Mesothelial cell of epicardium (in vitro differentiated cells): ENCODE measurements at regions not wholly inside any gene's neighbourhood (a gene's known extent, or its start where the extent isn't known, plus 50 kb on each side); places are given as distances from the start of the nearest gene placed in this dataset.

Source experiments
- DNase-seq, 2 experiments: peaks; one replicate each; pipeline ENCODE4 v3.0.0; 2021; ENCODE audit warnings: low spot score in 2 of 2; ENCODE audit not compliant: unreplicated experiment in 2 of 2
- H3K27ac Mint-ChIP-seq: 2 replicates; pipeline ENCODE4 v1.8.0; 2021; ENCODE audit warnings: mixed read lengths
- H3K27me3 Mint-ChIP-seq: 2 replicates; pipeline ENCODE4 v1.8.0; 2021; ENCODE audit warnings: low read depth, mixed read lengths
- H3K36me3 Mint-ChIP-seq: 2 replicates; pipeline ENCODE4 v1.8.0; 2021; ENCODE audit warnings: mixed read lengths
- H3K4me1 Mint-ChIP-seq: 2 replicates; pipeline ENCODE4 v1.8.0; 2021; ENCODE audit warnings: mixed read lengths
- H3K4me3 Mint-ChIP-seq: 2 replicates; pipeline ENCODE4 v1.8.0; 2021; ENCODE audit warnings: mild to moderate bottlenecking, moderate library complexity, mixed read lengths
- H3K9me3 Mint-ChIP-seq: 2 replicates; pipeline ENCODE4 v1.8.0; 2021; ENCODE audit warnings: mixed read lengths
- CTCF ChIP-seq: fragments of 200-600 bp; sonication (generic); IDR thresholded peaks from one replicate; pipeline ENCODE4 v1.5.0; 2021; ENCODE audit warnings: antibody characterized with exemption; ENCODE audit not compliant: unreplicated experiment

DNA sequence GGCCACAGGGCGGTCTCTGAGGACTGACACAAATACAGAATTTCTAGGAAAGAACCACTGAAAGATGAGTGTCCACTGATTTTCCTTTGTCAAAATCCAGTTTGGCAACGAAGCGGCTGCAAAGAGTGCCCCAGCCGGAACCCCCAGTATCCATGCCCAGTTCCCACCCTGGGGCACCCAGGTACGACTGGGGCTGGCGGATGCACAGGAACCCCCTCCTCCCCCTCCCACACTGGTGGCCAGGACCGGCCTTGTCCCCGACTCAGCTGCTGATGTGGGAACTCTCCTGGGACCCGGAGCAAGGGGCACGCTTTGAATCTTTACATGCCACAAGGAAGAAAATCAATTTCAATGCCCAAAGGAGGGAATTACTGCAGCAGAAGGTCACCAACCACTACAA is 220.8 kb upstream of the ZNF507 start:
- no peak for TF ChIP-seq CTCF
- Mint-ChIP-seq H3K27me3 (peaks cover 8% of the 10 kb centered on the region), H3K27ac (no peak overlapping the region), H3K9me3 (peaks cover 6% of the 10 kb centered on the region), H3K4me3 (no peak overlapping the region), H3K4me1 (peaks cover 9% of the 10 kb centered on the region), H3K36me3 (no peaks in the 10 kb centered on the region)
- DNase-seq: no peak

GRCh38 chr19:32129141-32129540 is 216.3 kb upstream of the ZNF507 start:
- Mint-ChIP-seq H3K27ac (peak overlapping the region; percentile 8), H3K4me3 (no peak overlapping the region), H3K36me3 (no peaks in the 10 kb centered on the region), H3K9me3 (no peaks in the 10 kb centered on the region), H3K4me1 (peaks cover 17% of the 10 kb centered on the region), H3K27me3 (peaks cover 3% of the 10 kb centered on the region)
- no peak for TF ChIP-seq CTCF
- DNase-seq: no peak

DNA sequence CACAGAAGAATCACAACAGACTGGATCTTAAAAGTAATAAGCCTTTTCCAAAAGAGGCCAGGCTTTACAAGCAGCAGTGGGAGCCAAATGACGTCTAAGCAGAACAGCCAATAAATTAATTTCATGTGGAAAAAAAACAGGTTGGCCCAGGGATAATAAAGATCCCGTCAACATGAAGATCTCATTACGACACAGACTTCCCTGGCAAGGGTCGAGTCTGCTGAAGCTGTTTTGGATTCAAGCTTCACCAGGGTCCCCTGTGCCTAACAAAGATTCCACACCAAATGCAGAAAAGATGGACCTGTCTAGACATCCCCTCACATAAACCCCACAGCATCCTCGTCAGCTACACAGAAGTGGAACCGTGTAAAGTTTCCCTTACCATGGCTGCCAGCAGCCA is 215.1 kb upstream of the ZNF507 start:
- DNase-seq: no peak
- Mint-ChIP-seq H3K27me3 (peaks cover 3% of the 10 kb centered on the region), H3K4me3 (no peak overlapping the region), H3K36me3 (no peaks in the 10 kb centered on the region), H3K9me3 (no peaks in the 10 kb centered on the region), H3K27ac (peak overlapping the region; percentile 88), H3K4me1 (peaks cover 17% of the 10 kb centered on the region)
- TF ChIP-seq CTCF: no peak

- Mint-ChIP-seq H3K27ac (no peak overlapping the region), H3K27me3 (peaks cover 3% of the 10 kb centered on the region), H3K4me1 (peaks cover 17% of the 10 kb centered on the region), H3K4me3 (no peak overlapping the region), H3K36me3 (no peaks in the 10 kb centered on the region), H3K9me3 (no peaks in the 10 kb centered on the region)
- TF ChIP-seq CTCF: no peak
- DNase-seq: no peak
These were observed 214.4 kb upstream of the ZNF507 start for GRCh38 chr19:32131005-32131404.

- Mint-ChIP-seq H3K27me3 (peaks cover 8% of the 10 kb centered on the region), H3K27ac (no peak overlapping the region), H3K9me3 (no peaks in the 10 kb centered on the region), H3K4me3 (no peak overlapping the region), H3K36me3 (no peaks in the 10 kb centered on the region), H3K4me1 (peaks cover 3% of the 10 kb centered on the region)
- TF ChIP-seq CTCF: no peak
- no peak for DNase-seq
These were observed 207.0 kb upstream of the ZNF507 start for GRCh38 chr19:32138416-32138815.

DNA sequence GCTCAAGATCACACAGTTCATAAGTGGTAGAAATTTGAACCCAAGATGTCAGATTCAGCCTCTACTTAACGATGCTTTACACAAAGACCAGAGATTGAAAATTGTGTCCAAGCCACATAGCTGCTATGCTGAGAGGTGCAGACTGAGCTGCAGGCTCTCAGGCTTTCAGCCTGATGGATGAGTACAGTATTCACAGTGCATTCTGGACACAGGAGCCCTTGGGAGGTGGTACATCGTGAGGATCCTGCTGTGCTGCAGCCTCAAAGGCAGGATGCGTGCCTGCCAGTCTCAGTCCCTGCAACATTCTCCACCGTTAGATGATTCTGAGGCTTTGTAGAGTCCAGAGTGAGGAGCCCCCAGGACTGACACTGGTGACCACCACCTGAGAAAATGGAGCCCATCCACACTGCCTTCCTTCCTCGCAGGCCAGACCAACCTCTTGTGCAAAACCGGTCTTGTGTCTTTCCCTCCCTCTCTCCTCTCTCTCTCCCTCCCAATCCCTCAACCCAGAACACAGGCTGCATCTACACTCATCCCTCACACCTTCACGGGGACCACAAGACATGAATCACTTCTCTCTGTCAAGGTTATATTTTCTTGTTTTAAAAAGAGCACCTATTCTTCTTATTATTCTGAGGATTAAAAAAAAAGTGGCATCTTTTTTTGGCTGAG is 203.4 kb upstream of the ZNF507 start:
- Mint-ChIP-seq H3K27me3 (peaks cover 8% of the 10 kb centered on the region), H3K4me3 (no peak overlapping the region), H3K4me1 (peaks cover 3% of the 10 kb centered on the region), H3K36me3 (no peaks in the 10 kb centered on the region), H3K27ac (no peak overlapping the region), H3K9me3 (peaks cover 16% of the 10 kb centered on the region)
- DNase-seq: no peak
- no peak for TF ChIP-seq CTCF
